ENCODE measurements at regions not wholly inside any gene's neighbourhood (a gene's known extent, or its start where the extent isn't known, plus 50 kb on each side); places are given as distances from the start of the nearest gene placed in this dataset.

GRCh38 chr6:113170454-113170853 lies 686.7 kb upstream of the MARCKS start:
- no peak for DNase-seq

- DNase-seq: no peak
Measured at GRCh38 chr6:113171882-113172281, 685.3 kb upstream of the MARCKS start.

GRCh38 chr6:113172531-113172966 lies 684.6 kb upstream of the MARCKS start:
- no peak for DNase-seq

GRCh38 chr6:113178349-113178748 lies 678.8 kb upstream of the MARCKS start:
- no peak for DNase-seq

- no peak for DNase-seq
Measured at GRCh38 chr6:113181164-113181563, 676.0 kb upstream of the MARCKS start.

GRCh38 chr6:113182370-113183141 lies 674.6 kb upstream of the MARCKS start:
- DNase-seq: no peak

GRCh38 chr6:113184291-113184690 lies 672.9 kb upstream of the MARCKS start:
- no peak for DNase-seq

- DNase-seq: no peak
Measured at GRCh38 chr6:113184736-113185135, 672.4 kb upstream of the MARCKS start.

GRCh38 chr6:113185299-113185698 lies 671.8 kb upstream of the MARCKS start:
- no peak for DNase-seq

- DNase-seq: no peak
Measured at GRCh38 chr6:113187661-113188060, 669.5 kb upstream of the MARCKS start.

- no peak for DNase-seq
Measured at GRCh38 chr6:113188962-113189361, 668.2 kb upstream of the MARCKS start.

GRCh38 chr6:113190170-113190569 lies 667.0 kb upstream of the MARCKS start:
- DNase-seq: no peak

- no peak for DNase-seq
Measured at GRCh38 chr6:113194090-113194489, 663.1 kb upstream of the MARCKS start.

GRCh38 chr6:113202852-113203714 lies 654.1 kb upstream of the MARCKS start:
- no peak for DNase-seq

GRCh38 chr6:113203715-113204110 lies 653.4 kb upstream of the MARCKS start:
- DNase-seq: no peak

- DNase-seq: no peak
Measured at GRCh38 chr6:113205553-113205952, 651.6 kb upstream of the MARCKS start.

GRCh38 chr6:113208726-113209125 lies 648.4 kb upstream of the MARCKS start:
- no peak for DNase-seq

GRCh38 chr6:113209315-113209714 lies 647.8 kb upstream of the MARCKS start:
- no peak for DNase-seq

- DNase-seq: no peak
Measured at GRCh38 chr6:113211170-113211569, 646.0 kb upstream of the MARCKS start.

GRCh38 chr6:113219783-113220182 lies 637.4 kb upstream of the MARCKS start:
- DNase-seq: no peak

- no peak for DNase-seq
Measured at GRCh38 chr6:113220832-113221231, 636.3 kb upstream of the MARCKS start.

GRCh38 chr6:113221850-113222249 lies 635.3 kb upstream of the MARCKS start:
- no peak for DNase-seq

- no peak for DNase-seq
Measured at GRCh38 chr6:113246186-113246585, 611.0 kb upstream of the MARCKS start.

- no peak for DNase-seq
Measured at GRCh38 chr6:113248532-113248931, 608.6 kb upstream of the MARCKS start.
